WTC11 (cell line): ENCODE measurements at regions not wholly inside any gene's neighbourhood (a gene's known extent, or its start where the extent isn't known, plus 50 kb on each side); places are given as distances from the start of the nearest gene placed in this dataset.

ENCODE experiments used
- ATAC-seq: fragments of 200-7000 bp; cut with Tn5 transposase; 2 replicates; pipeline ENCODE4 v1.10.0; 2021; ENCODE audit warnings: mild to moderate bottlenecking, moderate library complexity
- CTCF ChIA-PET: fragments of 300-600 bp; sonication (Branson Sonifier 250); formaldehyde crosslinking; loops from one replicate; lab custom pipeline; 2021; ENCODE audit warnings: antibody characterized with exemption; lab: Charles Lee
- POLR2A ChIA-PET: fragments of 350-600 bp; sonication (Branson Sonifier 250); formaldehyde crosslinking; loops from one replicate; lab custom pipeline; 2021; ENCODE audit warnings: antibody characterized with exemption; lab: Charles Lee
- DNase-seq: peaks from one replicate; pipeline ENCODE4 v3.0.0; 2021; ENCODE audit warnings: low spot score
- H3K27ac Mint-ChIP-seq: 2 replicates; pipeline ENCODE4 v1.8.0; 2021; ENCODE audit warnings: mixed read lengths
- H3K27me3 Mint-ChIP-seq: 2 replicates; pipeline ENCODE4 v1.8.0; 2021; ENCODE audit warnings: low read depth, mild to moderate bottlenecking, moderate library complexity, mixed read lengths
- H3K36me3 Mint-ChIP-seq: 2 replicates; pipeline ENCODE4 v1.8.0; 2021; ENCODE audit warnings: mixed read lengths
- H3K4me1 Mint-ChIP-seq: 2 replicates; pipeline ENCODE4 v1.8.0; 2022; ENCODE audit warnings: mixed read lengths
- H3K4me3 Mint-ChIP-seq: 2 replicates; pipeline ENCODE4 v1.8.0; 2021; ENCODE audit warnings: mild to moderate bottlenecking, moderate library complexity, mixed read lengths
- H3K9me3 Mint-ChIP-seq: 2 replicates; pipeline ENCODE4 v1.8.0; 2021; ENCODE audit warnings: mixed read lengths
- ATF2 ChIP-seq: sonication (generic); formaldehyde crosslinking; IDR thresholded peaks from 2 replicates; pipeline ENCODE4 v1.8.1; 2022; ENCODE audit warnings: low read depth, missing genetic modification reagents, borderline replicate concordance
- CBFB ChIP-seq: sonication (generic); formaldehyde crosslinking; IDR thresholded peaks from 2 replicates; pipeline ENCODE4 v1.8.1; 2022; ENCODE audit warnings: mild to moderate bottlenecking, low read depth, missing genetic modification reagents
- CREB1 ChIP-seq: sonication (generic); formaldehyde crosslinking; IDR thresholded peaks from 2 replicates; pipeline ENCODE4 v1.8.0; 2023; ENCODE audit warnings: mild to moderate bottlenecking, missing genetic modification reagents
- E2F1 ChIP-seq: sonication (generic); formaldehyde crosslinking; IDR thresholded peaks from 2 replicates; pipeline ENCODE4 v1.8.0; 2022; ENCODE audit warnings: mild to moderate bottlenecking, missing genetic modification reagents
- EMX1 ChIP-seq: fragments of 250-450 bp; sonication (Bioruptor Pico); IDR thresholded peaks from 2 replicates; pipeline ENCODE4 v1.8.0; 2021; ENCODE audit warnings: mild to moderate bottlenecking
- ETV6 ChIP-seq: sonication (generic); formaldehyde crosslinking; IDR thresholded peaks from 2 replicates; pipeline ENCODE4 v1.8.1; 2022; ENCODE audit warnings: mild to moderate bottlenecking, missing genetic modification reagents
- FOXP4 ChIP-seq: sonication (generic); formaldehyde crosslinking; IDR thresholded peaks from 2 replicates; pipeline ENCODE4 v1.8.0; 2022; ENCODE audit warnings: mild to moderate bottlenecking, missing genetic modification reagents
- GRHL2 ChIP-seq: fragments of 250-450 bp; sonication (Bioruptor Pico); IDR thresholded peaks from 2 replicates; pipeline ENCODE4 v1.8.0; 2022; ENCODE audit warnings: mild to moderate bottlenecking, moderate library complexity; ENCODE audit not compliant: insufficient replicate concordance, severe bottlenecking
- JUN ChIP-seq: sonication (generic); formaldehyde crosslinking; IDR thresholded peaks from 2 replicates; pipeline ENCODE4 v1.8.0; 2023; ENCODE audit warnings: mild to moderate bottlenecking, missing genetic modification reagents
- KAT7 ChIP-seq: sonication (generic); formaldehyde crosslinking; IDR thresholded peaks from 2 replicates; pipeline ENCODE4 v1.8.1; 2023; ENCODE audit warnings: missing genetic modification reagents, mild to moderate bottlenecking, borderline replicate concordance
- OVOL2 ChIP-seq: fragments of 250-450 bp; sonication (Bioruptor Pico); IDR thresholded peaks from 2 replicates; pipeline ENCODE4 v1.9.0; 2021; ENCODE audit warnings: mild to moderate bottlenecking, borderline replicate concordance
- RORB ChIP-seq: fragments of 250-450 bp; sonication (Bioruptor Pico); IDR thresholded peaks from 2 replicates; pipeline ENCODE4 v1.9.0; 2021; ENCODE audit warnings: mild to moderate bottlenecking
- SMAD4 ChIP-seq: sonication (generic); formaldehyde crosslinking; IDR thresholded peaks from 2 replicates; pipeline ENCODE4 v1.8.0; 2022; ENCODE audit warnings: mild to moderate bottlenecking, missing genetic modification reagents
- TCF7 ChIP-seq: sonication (generic); formaldehyde crosslinking; IDR thresholded peaks from 2 replicates; pipeline ENCODE4 v1.8.0; 2022; ENCODE audit warnings: mild to moderate bottlenecking, low read depth, missing genetic modification reagents, moderate library complexity
- ZNF423 ChIP-seq: fragments of 250-450 bp; sonication (Bioruptor Pico); IDR thresholded peaks from 2 replicates; pipeline ENCODE4 v2.1.2; 2022; ENCODE audit warnings: mild to moderate bottlenecking, moderate library complexity
- ZNF532 ChIP-seq: fragments of 250-450 bp; sonication (Bioruptor Pico); IDR thresholded peaks from 2 replicates; pipeline ENCODE4 v1.9.0; 2021; ENCODE audit warnings: mild to moderate bottlenecking, borderline replicate concordance
- ZSCAN18 ChIP-seq: fragments of 250-450 bp; sonication (Bioruptor Pico); IDR thresholded peaks from 2 replicates; pipeline ENCODE4 v2.1.2; 2022; ENCODE audit warnings: mild to moderate bottlenecking, moderate library complexity
- TF ChIP-seq, protein P1 (sequence below): sonication (generic); formaldehyde crosslinking; IDR thresholded peaks from 2 replicates; pipeline ENCODE4 v1.8.1; 2023; ENCODE audit warnings: mild to moderate bottlenecking, missing genetic modification reagents, moderate library complexity
- TF ChIP-seq, protein P2 (sequence below): sonication (generic); formaldehyde crosslinking; IDR thresholded peaks from 2 replicates; pipeline ENCODE4 v1.8.1; 2023; ENCODE audit warnings: mild to moderate bottlenecking, missing genetic modification reagents
- TF ChIP-seq, protein P3 (sequence below): sonication (generic); formaldehyde crosslinking; IDR thresholded peaks from 2 replicates; pipeline ENCODE4 v1.8.1; 2022; ENCODE audit warnings: mild to moderate bottlenecking, moderate library complexity, missing genetic modification reagents
- TF ChIP-seq, protein P4 (sequence below): sonication (generic); formaldehyde crosslinking; IDR thresholded peaks from 2 replicates; pipeline ENCODE4 v1.8.1; 2022; ENCODE audit warnings: mild to moderate bottlenecking, missing genetic modification reagents, moderate library complexity, borderline replicate concordance

GRCh38 chr4:106595906-106596305 lies 227.3 kb upstream of the GIMD1 start:
- DNase-seq (no peak), ATAC-seq (no peak)
- Mint-ChIP-seq H3K27ac (no peak overlapping the region), H3K36me3 (no peaks in the 10 kb centered on the region), H3K9me3 (no peaks in the 10 kb centered on the region), H3K4me1 (peaks cover 13% of the 10 kb centered on the region), H3K4me3 (no peak overlapping the region), H3K27me3 (no peaks in the 10 kb centered on the region)
- POLR2A ChIA-PET: no interaction called here
- TF ChIP-seq SMAD4 (no peak), ATF2 (CRISPR knock-in tag) (no peak), ZNF423 (CRISPR knock-in tag) (no peak), KAT7 (no peak), GRHL2 (CRISPR knock-in tag) (no peak), TCF7 (CRISPR knock-in tag) (no peak), FOXP4 (no peak), ZSCAN18 (CRISPR knock-in tag) (no peak), E2F1 (no peak), CBFB (CRISPR knock-in tag) (no peak), JUN (CRISPR knock-in tag) (no peak), ETV6 (CRISPR knock-in tag) (no peak)
- TF ChIP-seq, protein P1, sequence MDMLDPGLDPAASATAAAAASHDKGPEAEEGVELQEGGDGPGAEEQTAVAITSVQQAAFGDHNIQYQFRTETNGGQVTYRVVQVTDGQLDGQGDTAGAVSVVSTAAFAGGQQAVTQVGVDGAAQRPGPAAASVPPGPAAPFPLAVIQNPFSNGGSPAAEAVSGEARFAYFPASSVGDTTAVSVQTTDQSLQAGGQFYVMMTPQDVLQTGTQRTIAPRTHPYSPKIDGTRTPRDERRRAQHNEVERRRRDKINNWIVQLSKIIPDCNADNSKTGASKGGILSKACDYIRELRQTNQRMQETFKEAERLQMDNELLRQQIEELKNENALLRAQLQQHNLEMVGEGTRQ (CRISPR knock-in tag): no peak
- TF ChIP-seq, protein P2, sequence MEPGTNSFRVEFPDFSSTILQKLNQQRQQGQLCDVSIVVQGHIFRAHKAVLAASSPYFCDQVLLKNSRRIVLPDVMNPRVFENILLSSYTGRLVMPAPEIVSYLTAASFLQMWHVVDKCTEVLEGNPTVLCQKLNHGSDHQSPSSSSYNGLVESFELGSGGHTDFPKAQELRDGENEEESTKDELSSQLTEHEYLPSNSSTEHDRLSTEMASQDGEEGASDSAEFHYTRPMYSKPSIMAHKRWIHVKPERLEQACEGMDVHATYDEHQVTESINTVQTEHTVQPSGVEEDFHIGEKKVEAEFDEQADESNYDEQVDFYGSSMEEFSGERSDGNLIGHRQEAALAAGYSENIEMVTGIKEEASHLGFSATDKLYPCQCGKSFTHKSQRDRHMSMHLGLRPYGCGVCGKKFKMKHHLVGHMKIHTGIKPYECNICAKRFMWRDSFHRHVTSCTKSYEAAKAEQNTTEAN: no peak
- TF ChIP-seq, protein P3, sequence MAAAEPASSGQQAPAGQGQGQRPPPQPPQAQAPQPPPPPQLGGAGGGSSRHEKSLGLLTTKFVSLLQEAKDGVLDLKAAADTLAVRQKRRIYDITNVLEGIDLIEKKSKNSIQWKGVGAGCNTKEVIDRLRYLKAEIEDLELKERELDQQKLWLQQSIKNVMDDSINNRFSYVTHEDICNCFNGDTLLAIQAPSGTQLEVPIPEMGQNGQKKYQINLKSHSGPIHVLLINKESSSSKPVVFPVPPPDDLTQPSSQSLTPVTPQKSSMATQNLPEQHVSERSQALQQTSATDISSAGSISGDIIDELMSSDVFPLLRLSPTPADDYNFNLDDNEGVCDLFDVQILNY (CRISPR knock-in tag): no peak
- CTCF ChIA-PET: no interaction called here

DNA sequence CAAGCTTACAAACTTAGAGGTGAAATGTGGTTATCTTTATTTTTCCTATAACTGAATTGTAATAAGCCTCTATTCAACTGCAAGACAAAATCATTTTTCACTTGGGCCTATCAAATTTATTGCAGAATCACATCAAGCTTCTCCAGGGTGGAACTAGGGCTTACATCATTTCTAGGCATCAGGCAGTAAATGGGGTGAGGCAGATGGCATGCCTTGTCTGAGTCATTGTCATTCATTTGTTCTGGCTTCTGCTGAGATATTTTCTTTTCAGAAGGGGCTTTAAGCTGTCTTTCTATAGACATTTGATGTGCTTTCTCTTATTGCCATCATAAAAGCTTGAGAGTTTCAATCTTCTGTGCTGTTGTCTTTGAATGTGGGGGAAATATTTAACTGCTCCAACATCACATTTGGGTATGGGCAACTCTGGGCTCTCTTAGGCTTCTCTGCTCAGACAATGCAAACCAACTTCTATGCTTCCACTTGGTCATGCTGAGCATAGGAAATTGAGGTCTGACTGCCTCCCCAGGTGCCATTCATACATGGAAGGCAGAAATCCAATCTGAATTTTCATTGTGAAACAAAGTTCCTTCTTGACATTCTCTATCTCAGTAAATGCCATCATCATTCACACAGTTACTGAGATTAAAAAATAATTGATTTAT lies 225.8 kb upstream of the GIMD1 start:
- ChIA-PET POLR2A (no interaction called here), CTCF (no interaction called here)
- Mint-ChIP-seq H3K4me1 (peaks cover 13% of the 10 kb centered on the region), H3K9me3 (no peaks in the 10 kb centered on the region), H3K27ac (no peak overlapping the region), H3K36me3 (no peaks in the 10 kb centered on the region), H3K4me3 (no peak overlapping the region), H3K27me3 (no peaks in the 10 kb centered on the region)
- ATAC-seq (peak; percentile 58), DNase-seq (no peak)
- TF ChIP-seq ZNF532 (CRISPR knock-in tag): no peak
- no peak for TF ChIP-seq CREB1
- no peak for TF ChIP-seq ZNF423 (CRISPR knock-in tag)
- TF ChIP-seq EMX1: no peak
- TF ChIP-seq OVOL2: no peak
- TF ChIP-seq, protein P4, sequence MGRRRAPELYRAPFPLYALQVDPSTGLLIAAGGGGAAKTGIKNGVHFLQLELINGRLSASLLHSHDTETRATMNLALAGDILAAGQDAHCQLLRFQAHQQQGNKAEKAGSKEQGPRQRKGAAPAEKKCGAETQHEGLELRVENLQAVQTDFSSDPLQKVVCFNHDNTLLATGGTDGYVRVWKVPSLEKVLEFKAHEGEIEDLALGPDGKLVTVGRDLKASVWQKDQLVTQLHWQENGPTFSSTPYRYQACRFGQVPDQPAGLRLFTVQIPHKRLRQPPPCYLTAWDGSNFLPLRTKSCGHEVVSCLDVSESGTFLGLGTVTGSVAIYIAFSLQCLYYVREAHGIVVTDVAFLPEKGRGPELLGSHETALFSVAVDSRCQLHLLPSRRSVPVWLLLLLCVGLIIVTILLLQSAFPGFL (CRISPR knock-in tag): no peak
- TF ChIP-seq RORB (CRISPR knock-in tag): no peak
